IMR-90 (cell line): ENCODE measurements at regions not wholly inside any gene's neighbourhood (a gene's known extent, or its start where the extent isn't known, plus 50 kb on each side); places are given as distances from the start of the nearest gene placed in this dataset.

Experiments used
- ATAC-seq: fragments of 200-7000 bp; cut with Tn5 transposase; 2 replicates; pipeline ENCODE4 v1.9.1; 2020; ENCODE audit warnings: low read depth, mild to moderate bottlenecking, moderate library complexity
- BruUV-seq: library from RNA; stranded (reverse); fragments of 400-500 nt; replicated peaks from 2 replicates; lab custom pipeline; 2021; lab: Mats Ljungman, UMichigan
- CTCF ChIA-PET: fragments of 300-600 bp; formaldehyde crosslinking; extraction: SDS; loops from one replicate; lab custom pipeline; 2021; ENCODE audit warnings: antibody characterized with exemption; lab: Yijun Ruan, JAX
- POLR2A ChIA-PET: fragments of 300-600 bp; sonication (Branson Sonifier 250); formaldehyde crosslinking; loops from one replicate; lab custom pipeline; 2022; ENCODE audit warnings: antibody characterized with exemption; ENCODE audit not compliant: unreplicated experiment; lab: Charles Lee
- DNase-seq: peaks from one replicate; pipeline ENCODE4 v3.0.0; 2013
- H2AFZ ChIP-seq: replicated peaks from 2 replicates; pipeline ENCODE3; 2013; ENCODE audit warnings: low read length, mild to moderate bottlenecking; ENCODE audit not compliant: poor library complexity
- H2AK5ac ChIP-seq: 2 replicates; pipeline ENCODE4 v1.6.1; 2013; ENCODE audit warnings: low read depth, low read length, inconsistent platforms
- H2AK9ac ChIP-seq: replicated peaks from 2 replicates; pipeline ENCODE3; 2013; ENCODE audit warnings: mild to moderate bottlenecking, low read depth, low read length, moderate library complexity; ENCODE audit not compliant: poor library complexity
- H2BK120ac ChIP-seq: 2 replicates; pipeline ENCODE4 v1.6.1; 2013; ENCODE audit warnings: low read depth, low read length, inconsistent platforms
- H2BK15ac ChIP-seq: 3 replicates; pipeline ENCODE4 v1.6.1; 2013; ENCODE audit warnings: low read depth, low read length, inconsistent platforms
- H2BK20ac ChIP-seq: 2 replicates; pipeline ENCODE4 v1.6.1; 2013; ENCODE audit warnings: low read depth, mild to moderate bottlenecking, inconsistent platforms, low read length, moderate library complexity
- H2BK5ac ChIP-seq: 2 replicates; pipeline ENCODE4 v1.6.1; 2013; ENCODE audit warnings: mild to moderate bottlenecking, low read depth, low read length, inconsistent platforms; ENCODE audit not compliant: poor library complexity, severe bottlenecking
- H3K14ac ChIP-seq: replicated peaks from 2 replicates; pipeline ENCODE4 v1.6.1; 2013; ENCODE audit warnings: low read depth, low read length, inconsistent platforms
- H3K18ac ChIP-seq: 2 replicates; pipeline ENCODE4 v1.6.1; 2013; ENCODE audit warnings: low read depth, low read length, control low read depth
- H3K23ac ChIP-seq: 2 replicates; pipeline ENCODE4 v1.6.1; 2013; ENCODE audit warnings: low read depth, low read length, inconsistent platforms
- H3K27ac ChIP-seq: 2 replicates; pipeline ENCODE4 v1.5.1; 2013; ENCODE audit warnings: mild to moderate bottlenecking, control low read depth, low read length; ENCODE audit not compliant: insufficient read depth
- H3K27me3 ChIP-seq: 2 replicates; pipeline ENCODE4 v1.6.1; 2013; ENCODE audit warnings: low read length; ENCODE audit not compliant: control insufficient read depth, insufficient read depth
- H3K36me3 ChIP-seq: 2 replicates; pipeline ENCODE4 v1.6.1; 2013; ENCODE audit warnings: low read length, mixed read lengths; ENCODE audit not compliant: control insufficient read depth, insufficient read depth
- H3K4ac ChIP-seq: 2 replicates; pipeline ENCODE4 v1.6.1; 2013; ENCODE audit warnings: low read depth, low read length, inconsistent platforms
- H3K4me1 ChIP-seq: 2 replicates; pipeline ENCODE4 v1.6.1; 2013; ENCODE audit warnings: low read length, mixed read lengths; ENCODE audit not compliant: control insufficient read depth, insufficient read depth
- H3K4me2 ChIP-seq: 2 replicates; pipeline ENCODE4 v1.6.1; 2013; ENCODE audit warnings: low read depth, mild to moderate bottlenecking, control low read depth, low read length, moderate library complexity
- H3K4me3 ChIP-seq: 2 replicates; pipeline ENCODE4 v1.5.1; 2013; ENCODE audit warnings: low read depth, mild to moderate bottlenecking, control low read depth, low read length, moderate library complexity; ENCODE audit not compliant: insufficient read depth
- H3K56ac ChIP-seq: 2 replicates; pipeline ENCODE4 v1.6.1; 2013; ENCODE audit warnings: low read length, inconsistent platforms; ENCODE audit not compliant: insufficient read depth; ENCODE audit errors: extremely low read depth
- H3K79me1 ChIP-seq, 2 experiments: 2 replicates each; pipeline ENCODE4 v1.6.1; 2013; ENCODE audit warnings: low read length in 2 of 2, inconsistent platforms in 1 of 2, low read depth in 1 of 2
- H3K9ac ChIP-seq: 2 replicates; pipeline ENCODE4 v1.6.1; 2013; ENCODE audit warnings: low read depth, low read length, control low read depth
- H3K9me1 ChIP-seq: 2 replicates; pipeline ENCODE4 v1.6.1; 2013; ENCODE audit warnings: low read length, inconsistent platforms; ENCODE audit not compliant: insufficient read depth
- H3K9me3 ChIP-seq: 2 replicates; pipeline ENCODE4 v1.6.1; 2013; ENCODE audit warnings: low read length; ENCODE audit not compliant: control insufficient read depth, insufficient read depth
- H4K20me1 ChIP-seq: 2 replicates; pipeline ENCODE4 v1.6.1; 2013; ENCODE audit warnings: low read length, inconsistent platforms; ENCODE audit not compliant: insufficient read depth
- H4K5ac ChIP-seq: 2 replicates; pipeline ENCODE4 v1.6.1; 2013; ENCODE audit warnings: mild to moderate bottlenecking, low read depth, low read length, control low read depth
- H4K8ac ChIP-seq, 2 experiments: 2 replicates each; pipeline ENCODE4 v1.6.1; 2013; ENCODE audit warnings: low read depth in 2 of 2, low read length in 2 of 2, control low read depth in 1 of 2, inconsistent platforms in 1 of 2
- H4K91ac ChIP-seq: 2 replicates; pipeline ENCODE4 v1.6.1; 2013; ENCODE audit warnings: low read depth, low read length, inconsistent platforms; ENCODE audit not compliant: insufficient read depth
- CEBPB ChIP-seq: IDR thresholded peaks from 2 replicates; pipeline ENCODE4 v1.6.1; 2012; ENCODE audit warnings: low read depth, low read length, improper control_type of control experiment
- RFX5 ChIP-seq: IDR thresholded peaks from 2 replicates; pipeline ENCODE4 v1.8.0; 2012; ENCODE audit warnings: low read depth, mild to moderate bottlenecking, low read length, moderate library complexity
- WGBS, 2 experiments: methylation state at CpG; one replicate each; pipeline versions ENCODE4 v1.1.5 to v1.1.7; 2013; ENCODE audit warnings: missing lambda C conversion rate in 2 of 2; ENCODE audit not compliant: insufficient read length in 1 of 2; ENCODE audit errors: extremely low coverage in 2 of 2; 5-methylcytosine and 5-hydroxymethylcytosine counted together
- dilution Hi-C: fragments of 300-500 bp; cut with HindIII; formaldehyde crosslinking; loops from one replicate; pipeline ENCODE4 v1.14.3; 2018; ENCODE audit warnings: low sequenced_read_pairs; ENCODE audit not compliant: unreplicated experiment
- in situ Hi-C: fragments of 300-500 bp; cut with MboI; formaldehyde crosslinking; loops from 3 replicates; pipeline ENCODE4 v1.14.3; 2019; ENCODE audit warnings: low sequenced_read_pairs, inconsistent platforms, mixed read lengths
- intact Hi-C: fragments of 100-400 bp; cut with micrococcal nuclease; formaldehyde crosslinking; loops from 2 replicates; pipeline ENCODE4 v1.10.0; 2022

DNA sequence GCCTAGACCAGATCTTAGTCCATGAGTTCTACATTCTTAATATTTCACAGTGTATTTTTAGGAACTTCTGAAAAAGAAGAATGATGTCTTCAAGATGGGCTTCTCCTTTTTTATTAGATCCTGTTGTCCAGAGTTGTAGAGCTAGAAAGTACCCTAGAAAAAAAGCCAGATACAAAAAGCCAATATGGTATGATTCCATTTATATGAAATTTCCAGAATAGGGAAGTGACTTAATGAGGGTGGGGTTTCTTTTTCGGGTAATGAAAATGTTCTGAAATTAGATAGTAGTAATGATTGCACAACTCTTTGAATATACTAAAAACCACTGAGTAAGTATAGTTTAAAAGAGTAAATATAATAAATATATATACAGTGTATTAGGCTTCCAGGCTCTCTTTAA lies 116.9 kb downstream of the NFKBIZ start:
- BruUV-seq: no TSS peak
- no peak for DNase-seq

More for the DNA sequence above, 116.9 kb downstream of the NFKBIZ start:
- no peaks in the 10 kb centered on the region for H3K9me3 ChIP-seq
- H3K56ac ChIP-seq: no peak overlapping the region
- ChIA-PET POLR2A (interaction anchor here (0.9 kb wide), 1 partner anchor 117 kb away, joined by 3 read pairs; the partner anchor contains the start of gene NFKBIZ), CTCF (no interaction called here)
- no peak overlapping the region for H2BK15ac ChIP-seq
- H3K14ac ChIP-seq: no peak overlapping the region
- ATAC-seq: no peak
- in situ Hi-C loops: no loop called here
- TF ChIP-seq CEBPB (peak; percentile 65), RFX5 (no peak)
- H2BK120ac ChIP-seq: no peak overlapping the region; the same call in 1 of the 2 replicates
- no peak overlapping the region for H3K23ac ChIP-seq
- no peak overlapping the region for H3K27ac ChIP-seq
- no peaks in the 10 kb centered on the region for H3K27me3 ChIP-seq
- no peak overlapping the region for H4K8ac ChIP-seq
- peaks cover 4% of the 10 kb centered on the region; the same call in 1 of the 2 replicates for H3K9me1 ChIP-seq
- no CpG with 5 or more reads among the region's 1 CpG for WGBS, 2 experiments
- no peaks in the 10 kb centered on the region for H4K20me1 ChIP-seq
- H3K4me3 ChIP-seq: no peak overlapping the region
- H3K9ac ChIP-seq: no peak overlapping the region
- no peak overlapping the region for H3K18ac ChIP-seq
- no peak overlapping the region for H2AFZ ChIP-seq
- H3K4me2 ChIP-seq: no peak overlapping the region
- H4K5ac ChIP-seq: no peak overlapping the region
- dilution Hi-C loops: no loop called here
- H2AK9ac ChIP-seq: no peak overlapping the region
- no peak overlapping the region for H4K91ac ChIP-seq
- H2BK5ac ChIP-seq: no peak overlapping the region
- H2AK5ac ChIP-seq: no peak overlapping the region
- H3K36me3 ChIP-seq: no peaks in the 10 kb centered on the region
- H3K79me1 ChIP-seq: no peaks in the 10 kb centered on the region
- intact Hi-C loops: no loop called here
- no peak overlapping the region for H2BK20ac ChIP-seq
- H3K4ac ChIP-seq: no peak overlapping the region
- peaks cover 7% of the 10 kb centered on the region for H3K4me1 ChIP-seq
